ENCODE measurements at regions not wholly inside any gene's neighbourhood (a gene's known extent, or its start where the extent isn't known, plus 50 kb on each side); places are given as distances from the start of the nearest gene placed in this dataset.

DNA sequence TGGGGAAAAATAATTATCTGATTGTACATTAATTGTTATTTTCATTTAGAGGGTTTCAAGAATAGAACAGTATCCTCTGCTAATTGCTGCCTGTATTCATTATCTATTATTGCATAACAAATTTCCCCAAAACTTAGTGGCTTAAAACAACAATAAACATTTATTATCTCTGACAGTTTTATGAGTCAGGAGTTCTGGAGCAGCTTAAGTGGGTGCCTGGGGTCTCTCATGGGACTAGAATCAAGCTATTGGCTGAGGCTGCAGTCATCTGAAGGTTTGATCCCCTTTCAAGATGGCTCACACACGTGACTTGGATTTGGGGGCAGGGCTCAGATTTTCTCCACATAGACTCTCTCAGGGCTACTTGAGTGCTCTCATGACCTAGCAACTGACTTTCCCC is 98.1 kb upstream of the JADE1 start:
- Histone ChIP-seq H3K27ac (ENCODE audit: poor library complexity, severe bottlenecking) (no peak overlapping the region), H3K9me3 (ENCODE audit: severe bottlenecking) (no peaks in the 10 kb centered on the region), H3K4me1 (ENCODE audit: insufficient read depth, poor library complexity, severe bottlenecking) (no peaks in the 10 kb centered on the region), H3K27me3 (ENCODE audit: insufficient read depth, poor library complexity, severe bottlenecking) (no peaks in the 10 kb centered on the region), H3K4me3 (ENCODE audit: severe bottlenecking) (no peak overlapping the region), H3K36me3 (ENCODE audit: low read depth) (no peaks in the 10 kb centered on the region)
- no peak for ATAC-seq (ENCODE audit: low read depth)
- TF ChIP-seq, protein P1, sequence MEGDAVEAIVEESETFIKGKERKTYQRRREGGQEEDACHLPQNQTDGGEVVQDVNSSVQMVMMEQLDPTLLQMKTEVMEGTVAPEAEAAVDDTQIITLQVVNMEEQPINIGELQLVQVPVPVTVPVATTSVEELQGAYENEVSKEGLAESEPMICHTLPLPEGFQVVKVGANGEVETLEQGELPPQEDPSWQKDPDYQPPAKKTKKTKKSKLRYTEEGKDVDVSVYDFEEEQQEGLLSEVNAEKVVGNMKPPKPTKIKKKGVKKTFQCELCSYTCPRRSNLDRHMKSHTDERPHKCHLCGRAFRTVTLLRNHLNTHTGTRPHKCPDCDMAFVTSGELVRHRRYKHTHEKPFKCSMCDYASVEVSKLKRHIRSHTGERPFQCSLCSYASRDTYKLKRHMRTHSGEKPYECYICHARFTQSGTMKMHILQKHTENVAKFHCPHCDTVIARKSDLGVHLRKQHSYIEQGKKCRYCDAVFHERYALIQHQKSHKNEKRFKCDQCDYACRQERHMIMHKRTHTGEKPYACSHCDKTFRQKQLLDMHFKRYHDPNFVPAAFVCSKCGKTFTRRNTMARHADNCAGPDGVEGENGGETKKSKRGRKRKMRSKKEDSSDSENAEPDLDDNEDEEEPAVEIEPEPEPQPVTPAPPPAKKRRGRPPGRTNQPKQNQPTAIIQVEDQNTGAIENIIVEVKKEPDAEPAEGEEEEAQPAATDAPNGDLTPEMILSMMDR (IDR thresholded peaks at IDR 0.05; ENCODE audit: poor library complexity, severe bottlenecking) = no peak
- no peak for DNase-seq (ENCODE audit: low spot score)

DNA sequence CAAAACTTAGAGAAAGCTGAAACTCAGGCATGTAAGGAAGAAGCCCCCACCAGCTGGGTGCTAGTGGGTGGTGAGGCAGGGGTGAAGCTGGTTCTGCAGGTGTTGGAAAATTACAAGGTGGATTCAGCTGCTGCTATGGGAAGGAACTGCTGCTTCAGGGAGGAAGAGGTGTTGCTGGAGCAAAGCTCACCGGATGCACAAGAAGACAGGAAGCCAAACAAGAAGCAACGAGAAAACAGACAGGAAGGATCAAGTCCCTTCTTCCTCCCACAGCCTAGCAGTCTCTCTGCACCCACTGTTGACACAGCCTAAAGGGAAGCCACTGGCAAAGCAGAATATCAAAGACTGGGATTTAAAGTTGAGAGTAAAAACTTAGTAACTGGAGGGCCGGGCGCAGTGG is 100.2 kb upstream of the JADE1 start:
- Histone ChIP-seq H3K27me3 (ENCODE audit: insufficient read depth, poor library complexity, severe bottlenecking) (no peaks in the 10 kb centered on the region), H3K4me1 (ENCODE audit: insufficient read depth, poor library complexity, severe bottlenecking) (no peaks in the 10 kb centered on the region), H3K27ac (ENCODE audit: poor library complexity, severe bottlenecking) (no peak overlapping the region), H3K9me3 (ENCODE audit: severe bottlenecking) (no peaks in the 10 kb centered on the region), H3K36me3 (ENCODE audit: low read depth) (no peaks in the 10 kb centered on the region), H3K4me3 (ENCODE audit: severe bottlenecking) (no peak overlapping the region)
- TF ChIP-seq, protein P1 (IDR thresholded peaks at IDR 0.05; ENCODE audit: poor library complexity, severe bottlenecking) = no peak
- ATAC-seq (ENCODE audit: low read depth) = no peak
- no peak for DNase-seq (ENCODE audit: low spot score)

DNA sequence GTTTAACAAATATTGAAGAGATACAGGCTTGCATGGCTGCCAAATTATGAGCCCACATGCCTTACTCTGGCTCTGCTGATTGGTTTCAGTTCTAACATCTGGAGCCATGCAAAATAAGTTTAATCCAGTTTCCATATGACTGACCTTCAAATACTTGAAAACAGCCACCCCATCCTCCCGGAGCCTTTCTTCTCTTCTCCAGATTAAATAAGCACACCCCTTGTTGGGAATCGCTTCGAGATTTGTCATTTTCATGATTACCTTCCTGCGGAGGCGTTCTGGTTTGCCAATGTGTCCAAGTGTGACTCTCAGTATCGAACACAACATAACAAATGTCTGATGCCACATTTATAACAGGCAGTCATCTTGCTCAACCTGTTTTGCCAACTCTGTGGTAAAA is 101.6 kb upstream of the JADE1 start:
- H3K27me3 ChIP-seq (ENCODE audit: insufficient read depth, poor library complexity, severe bottlenecking) = no peaks in the 10 kb centered on the region
- no peak overlapping the region for H3K4me3 ChIP-seq (ENCODE audit: severe bottlenecking)
- H3K4me1 ChIP-seq (ENCODE audit: insufficient read depth, poor library complexity, severe bottlenecking) = no peaks in the 10 kb centered on the region
- no peak; the same call in 2 of the 3 replicates for ATAC-seq (ENCODE audit: low read depth)
- no peak overlapping the region for H3K27ac ChIP-seq (ENCODE audit: poor library complexity, severe bottlenecking)
- no peaks in the 10 kb centered on the region for H3K9me3 ChIP-seq (ENCODE audit: severe bottlenecking)
- DNase-seq (ENCODE audit: low spot score) = no peak
- TF ChIP-seq, protein P1 (IDR thresholded peaks at IDR 0.05; ENCODE audit: poor library complexity, severe bottlenecking) = no peak
- no peaks in the 10 kb centered on the region for H3K36me3 ChIP-seq (ENCODE audit: low read depth)

DNA sequence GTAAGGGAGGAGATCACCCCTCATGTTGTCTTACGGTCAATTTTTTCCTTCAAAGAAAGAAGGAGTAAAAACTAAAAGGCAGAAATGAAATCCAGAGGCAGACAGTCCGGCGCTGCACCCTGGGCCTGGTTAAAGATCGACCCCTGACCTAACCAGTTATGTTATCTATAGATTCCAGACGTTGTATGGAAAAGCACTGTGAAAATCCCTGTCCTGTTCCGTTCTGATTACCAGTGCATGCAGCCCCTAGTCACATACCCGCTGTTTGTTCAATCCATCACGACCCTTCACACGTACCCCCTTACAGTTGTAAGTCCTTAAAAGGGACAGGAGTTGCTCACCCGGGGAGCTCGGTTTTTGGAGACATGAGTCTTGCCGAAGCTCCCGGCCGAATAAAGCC is 105.6 kb upstream of the JADE1 start:
- no peak for DNase-seq (ENCODE audit: low spot score)
- Histone ChIP-seq H3K27me3 (ENCODE audit: insufficient read depth, poor library complexity, severe bottlenecking) (no peaks in the 10 kb centered on the region), H3K36me3 (ENCODE audit: low read depth) (no peaks in the 10 kb centered on the region), H3K9me3 (ENCODE audit: severe bottlenecking) (no peaks in the 10 kb centered on the region), H3K27ac (ENCODE audit: poor library complexity, severe bottlenecking) (no peak overlapping the region), H3K4me3 (ENCODE audit: severe bottlenecking) (no peak overlapping the region), H3K4me1 (ENCODE audit: insufficient read depth, poor library complexity, severe bottlenecking) (no peaks in the 10 kb centered on the region)
- TF ChIP-seq, protein P1 (IDR thresholded peaks at IDR 0.05; ENCODE audit: poor library complexity, severe bottlenecking) = no peak
- ATAC-seq (ENCODE audit: low read depth) = no peak

DNA sequence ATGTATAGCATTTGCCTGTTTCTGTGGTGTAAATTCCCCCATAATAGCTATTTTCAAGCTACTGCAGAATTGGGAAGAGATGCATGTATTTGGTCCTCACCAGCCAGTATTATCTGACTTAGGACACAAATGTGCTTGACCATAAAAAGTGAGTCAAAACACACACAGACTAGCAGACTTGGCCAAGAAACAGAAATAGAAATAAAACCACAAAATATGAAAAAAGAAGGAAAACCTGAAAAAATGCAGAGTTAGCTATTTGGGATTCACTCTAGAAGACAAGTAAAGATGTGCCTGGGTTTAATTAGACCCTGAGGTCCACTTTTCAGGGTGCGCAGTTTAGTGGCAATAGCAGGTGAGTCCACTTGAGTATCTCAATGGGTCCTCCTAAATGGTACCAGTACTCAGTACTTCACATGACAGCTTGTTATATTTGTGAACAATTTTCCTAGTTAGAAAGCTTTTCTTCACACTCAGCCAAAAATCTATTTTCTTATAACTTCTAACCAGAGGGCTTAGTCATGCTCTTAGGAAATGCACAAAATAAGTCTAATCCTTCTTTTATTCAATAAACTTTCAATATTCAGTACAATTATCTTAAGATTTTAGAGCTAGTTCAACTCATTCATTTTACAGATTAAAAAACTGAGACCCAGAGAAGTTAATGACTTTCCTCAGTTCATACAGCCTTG is 108.7 kb upstream of the JADE1 start:
- no peak overlapping the region for H3K27ac ChIP-seq (ENCODE audit: poor library complexity, severe bottlenecking)
- TF ChIP-seq, protein P1 (IDR thresholded peaks at IDR 0.05; ENCODE audit: poor library complexity, severe bottlenecking) = no peak
- no peak overlapping the region for H3K4me3 ChIP-seq (ENCODE audit: severe bottlenecking)
- no peaks in the 10 kb centered on the region for H3K36me3 ChIP-seq (ENCODE audit: low read depth)
- H3K9me3 ChIP-seq (ENCODE audit: severe bottlenecking) = no peaks in the 10 kb centered on the region
- ATAC-seq (ENCODE audit: low read depth) (no peak), DNase-seq (ENCODE audit: low spot score) (no peak)
- no peaks in the 10 kb centered on the region for H3K4me1 ChIP-seq (ENCODE audit: insufficient read depth, poor library complexity, severe bottlenecking)
- H3K27me3 ChIP-seq (ENCODE audit: insufficient read depth, poor library complexity, severe bottlenecking) = no peaks in the 10 kb centered on the region
